CD14-positive monocyte (primary cell): ENCODE measurements at regions not wholly inside any gene's neighbourhood (a gene's known extent, or its start where the extent isn't known, plus 50 kb on each side); places are given as distances from the start of the nearest gene placed in this dataset.

Experiments used
- DNase-seq, 3 donors: peaks; one replicate each; pipeline ENCODE4 v3.0.0-alpha.2; 2011 to 2022
- H2AFZ ChIP-seq: 2 replicates; pipeline ENCODE4 v1.6.0; 2012; ENCODE audit warnings: mild to moderate bottlenecking, low read depth, low read length, inconsistent platforms; ENCODE audit not compliant: insufficient read depth, poor library complexity, severe bottlenecking
- H3K27ac ChIP-seq, 2 donors: 1 replicate in 1 of 2; 2 replicates in 1 of 2; pipeline ENCODE4 v1.5.1; 2012 to 2013; ENCODE audit warnings: low read length in 2 of 2, control low read depth in 1 of 2, inconsistent platforms in 1 of 2, low read depth in 1 of 2, mild to moderate bottlenecking in 1 of 2
- H3K27me3 ChIP-seq, 2 donors: one replicate each; pipeline versions ENCODE4 v1.6.0 to v1.6.1; 2011 to 2013; ENCODE audit warnings: low read length in 2 of 2; ENCODE audit not compliant: control insufficient read depth in 2 of 2, insufficient read depth in 2 of 2
- H3K36me3 ChIP-seq, 2 donors: replicated peaks in 1 of 2; 1 replicate in 1 of 2; 2 replicates in 1 of 2; pipeline versions ENCODE4 v1.5.1 to v1.6.1; 2012 to 2013; ENCODE audit warnings: low read length in 2 of 2, control low read depth in 1 of 2, inconsistent platforms in 1 of 2, mild to moderate bottlenecking in 1 of 2; ENCODE audit not compliant: insufficient read depth in 2 of 2, control insufficient read depth in 1 of 2
- H3K4me1 ChIP-seq, 2 donors: 1 replicate in 1 of 2; 2 replicates in 1 of 2; pipeline versions ENCODE4 v1.5.1 to v1.6.1; 2012 to 2013; ENCODE audit warnings: low read length in 2 of 2, control low read depth in 1 of 2, inconsistent platforms in 1 of 2, mild to moderate bottlenecking in 1 of 2, moderate library complexity in 1 of 2; ENCODE audit not compliant: insufficient read depth in 2 of 2, control insufficient read depth in 1 of 2
- H3K4me2 ChIP-seq: replicated peaks from 2 replicates; pipeline ENCODE3; 2012; ENCODE audit warnings: low read length, moderate library complexity, mild to moderate bottlenecking; ENCODE audit not compliant: poor library complexity, severe bottlenecking; ENCODE audit errors: extremely low read depth
- H3K4me3 ChIP-seq, 3 experiments: fragments of 200-600 bp in 1 of 3; sonication (generic) in 1 of 3; replicated peaks in 1 of 3; 1 replicate in 2 of 3; 2 replicates in 1 of 3; pipeline ENCODE4 v1.5.1; 2011 to 2013; ENCODE audit warnings: low read length in 3 of 3, mild to moderate bottlenecking in 3 of 3, control low read depth in 2 of 3, low read depth in 2 of 3, inconsistent platforms in 1 of 3, moderate library complexity in 1 of 3
- H3K79me2 ChIP-seq: 2 replicates; pipeline ENCODE4 v1.6.0; 2012; ENCODE audit warnings: mild to moderate bottlenecking, control low read depth, inconsistent platforms, low read length, moderate library complexity; ENCODE audit not compliant: insufficient read depth
- H3K9ac ChIP-seq: 2 replicates; pipeline ENCODE4 v1.6.0; 2017; ENCODE audit warnings: low read length, mild to moderate bottlenecking; ENCODE audit not compliant: insufficient read depth, poor library complexity, severe bottlenecking
- H3K9me3 ChIP-seq, 2 donors: replicated peaks in 1 of 2; 1 replicate in 1 of 2; 2 replicates in 1 of 2; pipeline versions ENCODE4 v1.5.1 to v1.6.1; 2012 to 2013; ENCODE audit warnings: low read length in 2 of 2, control low read depth in 1 of 2; ENCODE audit not compliant: control insufficient read depth in 1 of 2, insufficient read depth in 1 of 2
- H4K20me1 ChIP-seq: 2 replicates; pipeline ENCODE4 v1.6.0; 2012; ENCODE audit warnings: mild to moderate bottlenecking, low read length, control low read depth, moderate library complexity; ENCODE audit not compliant: insufficient read depth
- H3K27ac Mint-ChIP-seq, 7 donors: one replicate each; pipeline ENCODE4 v1.8.0; 2020; ENCODE audit warnings: mild to moderate bottlenecking in 7 of 7, mixed read lengths in 7 of 7, moderate library complexity in 6 of 7, inconsistent platforms in 2 of 7
- H3K27me3 Mint-ChIP-seq, 3 donors: one replicate each; pipeline ENCODE4 v1.8.0; 2021 to 2022; ENCODE audit warnings: low read depth in 3 of 3, mild to moderate bottlenecking in 3 of 3, mixed read lengths in 3 of 3, moderate library complexity in 3 of 3, inconsistent platforms in 1 of 3
- H3K36me3 Mint-ChIP-seq, 2 donors: one replicate each; pipeline ENCODE4 v1.8.0; 2020; ENCODE audit warnings: mixed read lengths in 2 of 2, inconsistent platforms in 1 of 2, mild to moderate bottlenecking in 1 of 2
- H3K4me1 Mint-ChIP-seq: one replicate; pipeline ENCODE4 v1.8.0; 2020; ENCODE audit warnings: mild to moderate bottlenecking, mixed read lengths
- H3K4me3 Mint-ChIP-seq, 2 donors: one replicate each; pipeline ENCODE4 v1.8.0; 2020; ENCODE audit warnings: mild to moderate bottlenecking in 2 of 2, mixed read lengths in 2 of 2, moderate library complexity in 1 of 2
- H3K9me3 Mint-ChIP-seq, 7 donors: one replicate each; pipeline ENCODE4 v1.8.0; 2020 to 2022; ENCODE audit warnings: mixed read lengths in 7 of 7, mild to moderate bottlenecking in 6 of 7, moderate library complexity in 6 of 7, inconsistent platforms in 2 of 7
- CTCF ChIP-seq: fragments of 200-600 bp; IDR thresholded peaks from one replicate; pipeline ENCODE4 v1.8.0; 2022; ENCODE audit warnings: antibody characterized with exemption, mild to moderate bottlenecking
- WGBS: methylation state at CpG from one replicate; pipeline ENCODE4 v1.1.5; 2013; ENCODE audit warnings: missing lambda C conversion rate; ENCODE audit not compliant: insufficient coverage; 5-methylcytosine and 5-hydroxymethylcytosine counted together
- intact Hi-C, 2 donors: fragments of 100-400 bp; cut with micrococcal nuclease; formaldehyde crosslinking; loops; one replicate each; pipeline versions ENCODE4 v1.15.0 to v1.15.1; 2023

GRCh38 chr3:86208772-86209171 lies 782.2 kb downstream of the VGLL3 start:
- intact Hi-C loops: no loop called here
- TF ChIP-seq CTCF: no peak
- no CpG with 5 or more reads among the region's 1 CpG for WGBS

GRCh38 chr3:86182606-86183005 lies 808.3 kb downstream of the VGLL3 start:
- H3K27ac ChIP-seq: no peak overlapping the region
- H3K36me3 Mint-ChIP-seq: no peaks in the 10 kb centered on the region
- no peaks in the 10 kb centered on the region for H3K4me1 ChIP-seq
- no peak overlapping the region for H3K4me2 ChIP-seq
- no peak overlapping the region for H2AFZ ChIP-seq
- no peaks in the 10 kb centered on the region for H3K27me3 ChIP-seq
- H3K9me3 ChIP-seq: peaks cover 5 to 10% of the 10 kb centered on the region in 2 donors
- WGBS: no CpG with 5 or more reads among the region's 2 CpGs
- no peak overlapping the region for H3K27ac Mint-ChIP-seq
- no peaks in the 10 kb centered on the region for H3K4me1 Mint-ChIP-seq
- peaks cover 0 to 13% (median 3%) of the 10 kb centered on the region in 7 donors for H3K9me3 Mint-ChIP-seq
- no peaks in the 10 kb centered on the region for H3K27me3 Mint-ChIP-seq
- H3K4me3 ChIP-seq: no peak overlapping the region
- no peak for TF ChIP-seq CTCF
- H3K4me3 Mint-ChIP-seq: no peak overlapping the region
- H3K9ac ChIP-seq: no peak overlapping the region
- no peak for DNase-seq
- H3K79me2 ChIP-seq: no peaks in the 10 kb centered on the region
- no peaks in the 10 kb centered on the region for H3K36me3 ChIP-seq
- H4K20me1 ChIP-seq: no peaks in the 10 kb centered on the region
- intact Hi-C loops: no loop called here

More at GRCh38 chr3:86208772-86209171, 782.2 kb downstream of the VGLL3 start:
- H3K27ac ChIP-seq: no peak overlapping the region
- H3K9me3 Mint-ChIP-seq: peaks cover 0 to 3% (median 2%) of the 10 kb centered on the region in 7 donors
- no peak overlapping the region for H3K4me3 ChIP-seq
- no peaks in the 10 kb centered on the region for H4K20me1 ChIP-seq
- no peaks in the 10 kb centered on the region for H3K79me2 ChIP-seq
- no peak overlapping the region for H2AFZ ChIP-seq
- no peaks in the 10 kb centered on the region for H3K36me3 Mint-ChIP-seq
- H3K9me3 ChIP-seq: no peaks in the 10 kb centered on the region
- H3K27ac Mint-ChIP-seq: no peak overlapping the region
- no peak for DNase-seq
- H3K4me1 ChIP-seq: no peaks in the 10 kb centered on the region
- H3K36me3 ChIP-seq: no peaks in the 10 kb centered on the region
- no peak overlapping the region for H3K9ac ChIP-seq
- H3K27me3 Mint-ChIP-seq: peaks cover 0 to 1% (median 0%) of the 10 kb centered on the region in 3 donors
- H3K4me2 ChIP-seq: no peak overlapping the region
- H3K27me3 ChIP-seq: no peaks in the 10 kb centered on the region
- H3K4me3 Mint-ChIP-seq: no peak overlapping the region
- no peaks in the 10 kb centered on the region for H3K4me1 Mint-ChIP-seq
